ENCODE measurements at regions not wholly inside any gene's neighbourhood (a gene's known extent, or its start where the extent isn't known, plus 50 kb on each side); places are given as distances from the start of the nearest gene placed in this dataset.

DNA sequence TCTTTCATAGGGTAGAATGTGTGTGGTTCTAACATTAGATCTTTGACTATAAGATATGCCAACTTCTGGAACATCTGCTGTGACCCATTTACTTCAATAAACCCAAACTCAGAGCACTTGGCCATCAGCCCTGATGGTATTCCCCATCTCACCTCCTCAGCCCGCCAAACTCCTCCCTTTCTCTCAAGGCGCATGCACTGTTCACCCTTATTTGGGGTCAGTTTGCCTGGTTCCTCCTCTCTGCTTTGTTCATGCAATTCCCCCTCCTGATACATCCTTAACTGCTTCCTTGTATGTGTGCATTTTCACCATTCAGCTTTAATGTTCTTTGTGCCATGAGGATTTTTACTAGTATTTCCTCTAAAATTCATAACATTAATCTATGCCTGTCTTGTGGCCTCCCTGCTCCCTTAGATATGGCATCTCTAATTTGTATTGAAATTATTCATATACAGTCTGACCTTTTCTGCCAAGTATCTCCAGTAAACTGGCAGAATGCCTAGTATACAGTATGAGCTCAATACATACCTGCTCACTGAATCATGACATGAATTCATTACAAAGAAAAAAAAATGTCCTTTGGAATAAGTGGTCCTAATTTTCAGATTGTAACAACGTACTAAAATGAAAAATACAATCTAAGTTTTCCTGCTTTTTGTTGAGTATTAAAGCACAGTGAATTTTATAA, 336.8 kb upstream of the IGFBP3 start (continued):
- no peak for TF ChIP-seq ZNF462 (CRISPR knock-in tag; IDR thresholded peaks at IDR 0.05)

- peaks cover 29% of the 10 kb centered on the region for H3K36me3 Mint-ChIP-seq (ENCODE audit: low read depth)
- Histone ChIP-seq H3K27me3 (ENCODE audit: insufficient read depth) (no peaks in the 10 kb centered on the region), H3K4me3 (no peak overlapping the region), H3K9me2 (ENCODE audit: insufficient read depth) (0 out of 2 replicates have a peak, but pooled peaks cover 4% of the 10 kb centered on the region), H2AFZ (no peak overlapping the region), H3K36me3 (ENCODE audit: insufficient read depth) (peaks cover 7% of the 10 kb centered on the region; the same call in 1 of the 2 replicates), H3F3A (replicated peaks; ENCODE audit: low read depth) (no peaks in the 10 kb centered on the region), H4K20me1 (replicated peaks; ENCODE audit: insufficient read depth) (no peaks in the 10 kb centered on the region), H3K79me2 (replicated peaks; ENCODE audit: insufficient read depth) (no peaks in the 10 kb centered on the region), H3K4me1 (ENCODE audit: insufficient read depth) (no peaks in the 10 kb centered on the region), H3K4me2 (no peak overlapping the region), H3K27ac (ENCODE audit: low read depth) (no peak overlapping the region)
- no peaks in the 10 kb centered on the region for H3K4me1 Mint-ChIP-seq
- H3K27ac Mint-ChIP-seq: no peak overlapping the region
- no peak for ATAC-seq
- peaks cover 41% of the 10 kb centered on the region for H3K9me3 Mint-ChIP-seq
- no peak for DNase-seq (ENCODE audit: low spot score)
- H3K4me3 Mint-ChIP-seq: no peak overlapping the region
- peaks cover 1% of the 10 kb centered on the region for H3K27me3 Mint-ChIP-seq (ENCODE audit: insufficient read depth, low read depth, poor library complexity)
- TF ChIP-seq REST (IDR thresholded peaks at IDR 0.05; ENCODE audit: unreplicated experiment) (no peak), EZH2phosphoT487 (IDR thresholded peaks at IDR 0.05; ENCODE audit: unreplicated experiment) (no peak), NANOG (IDR thresholded peaks at IDR 0.05; ENCODE audit: borderline replicate concordance) (no peak), EZH2 (IDR thresholded peaks at IDR 0.05; ENCODE audit: low read depth, unreplicated experiment) (no peak), ZNF114 (CRISPR knock-in tag; IDR thresholded peaks at IDR 0.05) (no peak), POLR2AphosphoS5 (IDR thresholded peaks at IDR 0.05; ENCODE audit: low read depth) (no peak)
- TF ChIP-seq, protein P1, sequence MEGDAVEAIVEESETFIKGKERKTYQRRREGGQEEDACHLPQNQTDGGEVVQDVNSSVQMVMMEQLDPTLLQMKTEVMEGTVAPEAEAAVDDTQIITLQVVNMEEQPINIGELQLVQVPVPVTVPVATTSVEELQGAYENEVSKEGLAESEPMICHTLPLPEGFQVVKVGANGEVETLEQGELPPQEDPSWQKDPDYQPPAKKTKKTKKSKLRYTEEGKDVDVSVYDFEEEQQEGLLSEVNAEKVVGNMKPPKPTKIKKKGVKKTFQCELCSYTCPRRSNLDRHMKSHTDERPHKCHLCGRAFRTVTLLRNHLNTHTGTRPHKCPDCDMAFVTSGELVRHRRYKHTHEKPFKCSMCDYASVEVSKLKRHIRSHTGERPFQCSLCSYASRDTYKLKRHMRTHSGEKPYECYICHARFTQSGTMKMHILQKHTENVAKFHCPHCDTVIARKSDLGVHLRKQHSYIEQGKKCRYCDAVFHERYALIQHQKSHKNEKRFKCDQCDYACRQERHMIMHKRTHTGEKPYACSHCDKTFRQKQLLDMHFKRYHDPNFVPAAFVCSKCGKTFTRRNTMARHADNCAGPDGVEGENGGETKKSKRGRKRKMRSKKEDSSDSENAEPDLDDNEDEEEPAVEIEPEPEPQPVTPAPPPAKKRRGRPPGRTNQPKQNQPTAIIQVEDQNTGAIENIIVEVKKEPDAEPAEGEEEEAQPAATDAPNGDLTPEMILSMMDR (conservative IDR thresholded peaks at IDR 0.05; ENCODE audit: low read depth in 2 of 2): no peak
Measured at GRCh38 chr7:46256870-46257661, 336.0 kb upstream of the IGFBP3 start.
